K562 (cell line): ENCODE measurements at regions not wholly inside any gene's neighbourhood (a gene's known extent, or its start where the extent isn't known, plus 50 kb on each side); places are given as distances from the start of the nearest gene placed in this dataset.

Source experiments
- ATAC-seq: fragments of 200-7000 bp; cut with Tn5 transposase; 3 replicates; pipeline ENCODE4 v1.9.1; 2020; ENCODE audit warnings: moderate library complexity
- BruUV-seq: library from RNA; stranded (reverse); fragments of 400-500 nt; replicated peaks from 2 replicates; lab custom pipeline; 2021; lab: Mats Ljungman, UMichigan
- CTCF ChIA-PET: fragments of 300-600 bp; formaldehyde crosslinking; extraction: SDS; loops from one replicate; lab custom pipeline; 2021; ENCODE audit warnings: low intra/inter-chr PET ratio; lab: Yijun Ruan, JAX
- POLR2A ChIA-PET: fragments of 300-600, 350-650 bp; sonication (Branson Sonifier 250); formaldehyde crosslinking; extraction: SDS; loops from one replicate; lab custom pipeline; 2021; ENCODE audit warnings: antibody characterized with exemption, inconsistent platforms; lab: Yijun Ruan, JAX
- DNase-seq, 4 experiments: peaks; one replicate each; pipeline versions ENCODE4 v3.0.0 to v3.0.0-alpha.2; 2011 to 2018; ENCODE audit warnings: low spot score in 3 of 4, mixed read lengths in 3 of 4; ENCODE audit errors: extremely low read depth in 1 of 4
- FAIRE-seq: peaks from 2 replicates; lab custom pipeline; 2011; peaks lifted over from hg19 to GRCh38; lab: Jason Lieb, UNC
- H2AFZ ChIP-seq: 2 replicates; pipeline ENCODE4 v1.6.0; 2011; ENCODE audit warnings: low read depth, low read length, control low read depth, inconsistent platforms
- H3K27ac ChIP-seq: fragments of 200-600 bp; 3 replicates; pipeline ENCODE4 v1.8.0; 2011; ENCODE audit warnings: low read depth, mild to moderate bottlenecking, control low read depth, inconsistent platforms, low read length, moderate library complexity, mixed read lengths; ENCODE audit errors: extremely low read depth
- H3K27me3 ChIP-seq, 2 experiments: fragments of 300-600 bp in 1 of 2; 2 replicates in 1 of 2; 3 replicates in 1 of 2; pipeline versions ENCODE4 v1.6.0 to v1.8.0; 2011; ENCODE audit warnings: inconsistent platforms in 2 of 2, low read length in 2 of 2, mild to moderate bottlenecking in 1 of 2, mixed read lengths in 1 of 2, moderate library complexity in 1 of 2; ENCODE audit not compliant: control insufficient read depth in 2 of 2, insufficient read depth in 2 of 2
- H3K36me3 ChIP-seq: fragments of 300-600 bp; 3 replicates; pipeline ENCODE4 v1.8.0; 2011; ENCODE audit warnings: mild to moderate bottlenecking, low read length, inconsistent platforms; ENCODE audit not compliant: control insufficient read depth, insufficient read depth
- H3K4me1 ChIP-seq, 2 experiments: fragments of 200-600 bp in 1 of 2; replicated peaks in 1 of 2; 2 replicates in 1 of 2; 3 replicates in 1 of 2; pipeline versions ENCODE4 v1.5.1 to v1.8.0; 2011; ENCODE audit warnings: inconsistent platforms in 2 of 2, low read length in 2 of 2, mild to moderate bottlenecking in 1 of 2, mixed read lengths in 1 of 2, moderate library complexity in 1 of 2; ENCODE audit not compliant: control insufficient read depth in 2 of 2, insufficient read depth in 2 of 2
- H3K4me2 ChIP-seq: 2 replicates; pipeline ENCODE4 v1.6.1; 2011; ENCODE audit warnings: low read length, control low read depth, inconsistent platforms, mixed read lengths; ENCODE audit not compliant: insufficient read depth
- H3K4me3 ChIP-seq: fragments of 200-600 bp; sonication (generic), shearing (Covaris generic); 2 replicates; pipeline ENCODE4 v1.5.1; 2016; ENCODE audit warnings: control low read depth, inconsistent platforms
- H3K79me2 ChIP-seq: fragments of 200-600 bp; 3 replicates; pipeline ENCODE4 v1.8.0; 2011; ENCODE audit warnings: low read length, inconsistent platforms; ENCODE audit not compliant: control insufficient read depth, insufficient read depth
- H3K9ac ChIP-seq, 2 experiments: 2 replicates each; pipeline versions ENCODE4 v1.6.0 to v1.6.1; 2011; ENCODE audit warnings: low read depth in 2 of 2, low read length in 2 of 2, control low read depth in 1 of 2, inconsistent platforms in 1 of 2, mild to moderate bottlenecking in 1 of 2, mixed read lengths in 1 of 2; ENCODE audit not compliant: insufficient read depth in 1 of 2
- H3K9me1 ChIP-seq: one replicate; pipeline ENCODE4 v1.6.0; 2011; ENCODE audit warnings: inconsistent platforms, mild to moderate bottlenecking, low read length, moderate library complexity; ENCODE audit not compliant: control insufficient read depth, insufficient read depth
- H3K9me3 ChIP-seq: replicated peaks from 2 replicates; pipeline ENCODE4 v1.5.1; 2011; ENCODE audit warnings: low read depth, low read length, inconsistent platforms; ENCODE audit not compliant: control insufficient read depth, insufficient read depth
- H4K20me1 ChIP-seq: replicated peaks from 2 replicates; pipeline ENCODE4 v1.6.1; 2011; ENCODE audit warnings: low read length, inconsistent platforms, mixed read lengths; ENCODE audit not compliant: control insufficient read depth, insufficient read depth
- CREBBP ChIP-seq: IDR thresholded peaks from one replicate; pipeline ENCODE4 v1.6.1; 2012; ENCODE audit warnings: low read depth, mild to moderate bottlenecking, control low read depth, inconsistent platforms, low read length
- ELK3 ChIP-seq: fragments of 450-650 bp; formaldehyde crosslinking; IDR thresholded peaks from 2 replicates; pipeline ENCODE4 v1.4.0; 2020; ENCODE audit warnings: mild to moderate bottlenecking
- HDAC2 ChIP-seq: fragments of 450-650 bp; IDR thresholded peaks from 2 replicates; pipeline ENCODE4 v1.6.1; 2016; ENCODE audit warnings: mild to moderate bottlenecking
- PML ChIP-seq: IDR thresholded peaks from 2 replicates; pipeline ENCODE4 v1.6.1; 2012; ENCODE audit warnings: low read length, inconsistent platforms
- TFAP4 ChIP-seq: sonication (generic); formaldehyde crosslinking; IDR thresholded peaks from 2 replicates; pipeline ENCODE4 v1.8.0; 2022; ENCODE audit warnings: missing genetic modification reagents, mild to moderate bottlenecking, moderate library complexity, borderline replicate concordance
- ZNF277 ChIP-seq: fragments of 250-450 bp; sonication (Bioruptor Pico); IDR thresholded peaks from 2 replicates; pipeline ENCODE4 v1.8.0; 2022; ENCODE audit warnings: inconsistent platforms, mild to moderate bottlenecking, moderate library complexity, borderline replicate concordance
- ZNF592 ChIP-seq: fragments of 450-650 bp; IDR thresholded peaks from 2 replicates; pipeline ENCODE4 v1.6.1; 2017; ENCODE audit warnings: antibody characterized with exemption, mild to moderate bottlenecking
- WGBS: fragments of 100-300 bp; shearing (Covaris generic); methylation state at CpG from one replicate; pipeline ENCODE4 v1.1.6; 2016; ENCODE audit warnings: low coverage, mixed read lengths; ENCODE audit not compliant: insufficient coverage; ENCODE audit errors: missing lambda C conversion rate; 5-methylcytosine and 5-hydroxymethylcytosine counted together
- in situ Hi-C: fragments of 300-500 bp; cut with MboI; formaldehyde crosslinking; loops from 4 replicates; pipeline ENCODE4 v1.15.0; 2018; ENCODE audit warnings: inconsistent platforms, mixed read lengths
- intact Hi-C: fragments of 100-400 bp; cut with micrococcal nuclease; formaldehyde crosslinking; loops from 2 replicates; pipeline ENCODE4 v1.14.2; 2022

- POLR2A ChIA-PET: no interaction called here
- no peaks in the 10 kb centered on the region for H4K20me1 ChIP-seq
- FAIRE-seq: no peak
- TF ChIP-seq TFAP4 (CRISPR knock-in tag) (no peak), ZNF592 (no peak), CREBBP (no peak), PML (no peak), ZNF277 (CRISPR knock-in tag) (no peak), ELK3 (no peak), HDAC2 (no peak)
These were observed 76.4 kb upstream of the TRPM1 start for GRCh38 chr15:31177951-31178350.

More at GRCh38 chr15:31177951-31178350, 76.4 kb upstream of the TRPM1 start:
- WGBS: 3% methylated on average over 5 of the region's 5 CpGs
- CTCF ChIA-PET: no interaction called here
- no peak overlapping the region for H2AFZ ChIP-seq
- in situ Hi-C loops (no loop called here), intact Hi-C loops (no loop called here)
- no peaks in the 10 kb centered on the region for H3K4me1 ChIP-seq
- no peak for ATAC-seq
- H3K9me3 ChIP-seq: no peaks in the 10 kb centered on the region
- no peak overlapping the region for H3K4me3 ChIP-seq
- H3K27me3 ChIP-seq: peaks cover 0 to 3% of the 10 kb centered on the region in 2 experiments; a peak in 1 of 5 replicates
- DNase-seq: no peak
- no TSS peak for BruUV-seq
- no peaks in the 10 kb centered on the region for H3K79me2 ChIP-seq
- H3K36me3 ChIP-seq: no peaks in the 10 kb centered on the region
- H3K27ac ChIP-seq: no peak overlapping the region
- no peak overlapping the region for H3K9ac ChIP-seq
- H3K4me2 ChIP-seq: no peak overlapping the region
- H3K9me1 ChIP-seq: no peaks in the 10 kb centered on the region
